Fibroblast of lung (primary cell): ENCODE measurements at regions not wholly inside any gene's neighbourhood (a gene's known extent, or its start where the extent isn't known, plus 50 kb on each side); places are given as distances from the start of the nearest gene placed in this dataset.

Experiments used
- EZH2 ChIP-seq: IDR thresholded peaks from 2 replicates; pipeline ENCODE4 v1.5.1; 2012; ENCODE audit warnings: low read length, control low read depth, mild to moderate bottlenecking; ENCODE audit errors: missing control alignments
- TF ChIP-seq, protein P1 (sequence below), 2 donors: IDR thresholded peaks in 1 of 2; conservative IDR thresholded peaks in 1 of 2; 1 replicate in 1 of 2; 2 replicates in 1 of 2; pipeline ENCODE4 v1.5.1; 2011 to 2012; ENCODE audit warnings: low read length in 2 of 2, control low read depth in 1 of 2, inconsistent platforms in 1 of 2, low read depth in 1 of 2, mild to moderate bottlenecking in 1 of 2

GRCh38 chr2:121092095-121092494 is 192.9 kb downstream of the TFCP2L1 start:
- TF ChIP-seq, protein P1, sequence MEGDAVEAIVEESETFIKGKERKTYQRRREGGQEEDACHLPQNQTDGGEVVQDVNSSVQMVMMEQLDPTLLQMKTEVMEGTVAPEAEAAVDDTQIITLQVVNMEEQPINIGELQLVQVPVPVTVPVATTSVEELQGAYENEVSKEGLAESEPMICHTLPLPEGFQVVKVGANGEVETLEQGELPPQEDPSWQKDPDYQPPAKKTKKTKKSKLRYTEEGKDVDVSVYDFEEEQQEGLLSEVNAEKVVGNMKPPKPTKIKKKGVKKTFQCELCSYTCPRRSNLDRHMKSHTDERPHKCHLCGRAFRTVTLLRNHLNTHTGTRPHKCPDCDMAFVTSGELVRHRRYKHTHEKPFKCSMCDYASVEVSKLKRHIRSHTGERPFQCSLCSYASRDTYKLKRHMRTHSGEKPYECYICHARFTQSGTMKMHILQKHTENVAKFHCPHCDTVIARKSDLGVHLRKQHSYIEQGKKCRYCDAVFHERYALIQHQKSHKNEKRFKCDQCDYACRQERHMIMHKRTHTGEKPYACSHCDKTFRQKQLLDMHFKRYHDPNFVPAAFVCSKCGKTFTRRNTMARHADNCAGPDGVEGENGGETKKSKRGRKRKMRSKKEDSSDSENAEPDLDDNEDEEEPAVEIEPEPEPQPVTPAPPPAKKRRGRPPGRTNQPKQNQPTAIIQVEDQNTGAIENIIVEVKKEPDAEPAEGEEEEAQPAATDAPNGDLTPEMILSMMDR (conservative IDR thresholded peaks at IDR 0.05 in 1 of 2, IDR thresholded peaks at IDR 0.05 in 1 of 2; ENCODE audit: low read depth in 1 of 2, low read length in 2 of 2): no peak
- no peak for TF ChIP-seq EZH2
